ENCODE measurements at regions not wholly inside any gene's neighbourhood (a gene's known extent, or its start where the extent isn't known, plus 50 kb on each side); places are given as distances from the start of the nearest gene placed in this dataset.

GRCh38 chr5:162995568-162995967, 441.8 kb upstream of the CCNG1 start:
- ATAC-seq (no peak), DNase-seq (ENCODE audit: low spot score) (no peak)
- Histone ChIP-seq H3K27ac (ENCODE audit: low read depth) (no peak overlapping the region), H3F3A (replicated peaks; ENCODE audit: low read depth) (no peaks in the 10 kb centered on the region), H4K20me1 (replicated peaks; ENCODE audit: insufficient read depth) (no peaks in the 10 kb centered on the region), H3K79me2 (replicated peaks; ENCODE audit: insufficient read depth) (no peaks in the 10 kb centered on the region), H3K27me3 (ENCODE audit: insufficient read depth) (no peaks in the 10 kb centered on the region), H3K4me2 (no peak overlapping the region), H3K36me3 (ENCODE audit: insufficient read depth) (no peaks in the 10 kb centered on the region), H3K4me3 (no peak overlapping the region), H3K9me2 (ENCODE audit: insufficient read depth) (no peaks in the 10 kb centered on the region), H3K4me1 (ENCODE audit: insufficient read depth) (no peaks in the 10 kb centered on the region), H2AFZ (no peak overlapping the region)
- H3K27ac Mint-ChIP-seq, result no peak overlapping the region
- H3K9me3 Mint-ChIP-seq, result no peaks in the 10 kb centered on the region; the same call in 2 of the 3 replicates
- no peaks in the 10 kb centered on the region for H3K4me1 Mint-ChIP-seq
- TF ChIP-seq, protein P1, sequence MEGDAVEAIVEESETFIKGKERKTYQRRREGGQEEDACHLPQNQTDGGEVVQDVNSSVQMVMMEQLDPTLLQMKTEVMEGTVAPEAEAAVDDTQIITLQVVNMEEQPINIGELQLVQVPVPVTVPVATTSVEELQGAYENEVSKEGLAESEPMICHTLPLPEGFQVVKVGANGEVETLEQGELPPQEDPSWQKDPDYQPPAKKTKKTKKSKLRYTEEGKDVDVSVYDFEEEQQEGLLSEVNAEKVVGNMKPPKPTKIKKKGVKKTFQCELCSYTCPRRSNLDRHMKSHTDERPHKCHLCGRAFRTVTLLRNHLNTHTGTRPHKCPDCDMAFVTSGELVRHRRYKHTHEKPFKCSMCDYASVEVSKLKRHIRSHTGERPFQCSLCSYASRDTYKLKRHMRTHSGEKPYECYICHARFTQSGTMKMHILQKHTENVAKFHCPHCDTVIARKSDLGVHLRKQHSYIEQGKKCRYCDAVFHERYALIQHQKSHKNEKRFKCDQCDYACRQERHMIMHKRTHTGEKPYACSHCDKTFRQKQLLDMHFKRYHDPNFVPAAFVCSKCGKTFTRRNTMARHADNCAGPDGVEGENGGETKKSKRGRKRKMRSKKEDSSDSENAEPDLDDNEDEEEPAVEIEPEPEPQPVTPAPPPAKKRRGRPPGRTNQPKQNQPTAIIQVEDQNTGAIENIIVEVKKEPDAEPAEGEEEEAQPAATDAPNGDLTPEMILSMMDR (conservative IDR thresholded peaks at IDR 0.05; ENCODE audit: low read depth in 2 of 2), result no peak
- TF ChIP-seq, protein P2, sequence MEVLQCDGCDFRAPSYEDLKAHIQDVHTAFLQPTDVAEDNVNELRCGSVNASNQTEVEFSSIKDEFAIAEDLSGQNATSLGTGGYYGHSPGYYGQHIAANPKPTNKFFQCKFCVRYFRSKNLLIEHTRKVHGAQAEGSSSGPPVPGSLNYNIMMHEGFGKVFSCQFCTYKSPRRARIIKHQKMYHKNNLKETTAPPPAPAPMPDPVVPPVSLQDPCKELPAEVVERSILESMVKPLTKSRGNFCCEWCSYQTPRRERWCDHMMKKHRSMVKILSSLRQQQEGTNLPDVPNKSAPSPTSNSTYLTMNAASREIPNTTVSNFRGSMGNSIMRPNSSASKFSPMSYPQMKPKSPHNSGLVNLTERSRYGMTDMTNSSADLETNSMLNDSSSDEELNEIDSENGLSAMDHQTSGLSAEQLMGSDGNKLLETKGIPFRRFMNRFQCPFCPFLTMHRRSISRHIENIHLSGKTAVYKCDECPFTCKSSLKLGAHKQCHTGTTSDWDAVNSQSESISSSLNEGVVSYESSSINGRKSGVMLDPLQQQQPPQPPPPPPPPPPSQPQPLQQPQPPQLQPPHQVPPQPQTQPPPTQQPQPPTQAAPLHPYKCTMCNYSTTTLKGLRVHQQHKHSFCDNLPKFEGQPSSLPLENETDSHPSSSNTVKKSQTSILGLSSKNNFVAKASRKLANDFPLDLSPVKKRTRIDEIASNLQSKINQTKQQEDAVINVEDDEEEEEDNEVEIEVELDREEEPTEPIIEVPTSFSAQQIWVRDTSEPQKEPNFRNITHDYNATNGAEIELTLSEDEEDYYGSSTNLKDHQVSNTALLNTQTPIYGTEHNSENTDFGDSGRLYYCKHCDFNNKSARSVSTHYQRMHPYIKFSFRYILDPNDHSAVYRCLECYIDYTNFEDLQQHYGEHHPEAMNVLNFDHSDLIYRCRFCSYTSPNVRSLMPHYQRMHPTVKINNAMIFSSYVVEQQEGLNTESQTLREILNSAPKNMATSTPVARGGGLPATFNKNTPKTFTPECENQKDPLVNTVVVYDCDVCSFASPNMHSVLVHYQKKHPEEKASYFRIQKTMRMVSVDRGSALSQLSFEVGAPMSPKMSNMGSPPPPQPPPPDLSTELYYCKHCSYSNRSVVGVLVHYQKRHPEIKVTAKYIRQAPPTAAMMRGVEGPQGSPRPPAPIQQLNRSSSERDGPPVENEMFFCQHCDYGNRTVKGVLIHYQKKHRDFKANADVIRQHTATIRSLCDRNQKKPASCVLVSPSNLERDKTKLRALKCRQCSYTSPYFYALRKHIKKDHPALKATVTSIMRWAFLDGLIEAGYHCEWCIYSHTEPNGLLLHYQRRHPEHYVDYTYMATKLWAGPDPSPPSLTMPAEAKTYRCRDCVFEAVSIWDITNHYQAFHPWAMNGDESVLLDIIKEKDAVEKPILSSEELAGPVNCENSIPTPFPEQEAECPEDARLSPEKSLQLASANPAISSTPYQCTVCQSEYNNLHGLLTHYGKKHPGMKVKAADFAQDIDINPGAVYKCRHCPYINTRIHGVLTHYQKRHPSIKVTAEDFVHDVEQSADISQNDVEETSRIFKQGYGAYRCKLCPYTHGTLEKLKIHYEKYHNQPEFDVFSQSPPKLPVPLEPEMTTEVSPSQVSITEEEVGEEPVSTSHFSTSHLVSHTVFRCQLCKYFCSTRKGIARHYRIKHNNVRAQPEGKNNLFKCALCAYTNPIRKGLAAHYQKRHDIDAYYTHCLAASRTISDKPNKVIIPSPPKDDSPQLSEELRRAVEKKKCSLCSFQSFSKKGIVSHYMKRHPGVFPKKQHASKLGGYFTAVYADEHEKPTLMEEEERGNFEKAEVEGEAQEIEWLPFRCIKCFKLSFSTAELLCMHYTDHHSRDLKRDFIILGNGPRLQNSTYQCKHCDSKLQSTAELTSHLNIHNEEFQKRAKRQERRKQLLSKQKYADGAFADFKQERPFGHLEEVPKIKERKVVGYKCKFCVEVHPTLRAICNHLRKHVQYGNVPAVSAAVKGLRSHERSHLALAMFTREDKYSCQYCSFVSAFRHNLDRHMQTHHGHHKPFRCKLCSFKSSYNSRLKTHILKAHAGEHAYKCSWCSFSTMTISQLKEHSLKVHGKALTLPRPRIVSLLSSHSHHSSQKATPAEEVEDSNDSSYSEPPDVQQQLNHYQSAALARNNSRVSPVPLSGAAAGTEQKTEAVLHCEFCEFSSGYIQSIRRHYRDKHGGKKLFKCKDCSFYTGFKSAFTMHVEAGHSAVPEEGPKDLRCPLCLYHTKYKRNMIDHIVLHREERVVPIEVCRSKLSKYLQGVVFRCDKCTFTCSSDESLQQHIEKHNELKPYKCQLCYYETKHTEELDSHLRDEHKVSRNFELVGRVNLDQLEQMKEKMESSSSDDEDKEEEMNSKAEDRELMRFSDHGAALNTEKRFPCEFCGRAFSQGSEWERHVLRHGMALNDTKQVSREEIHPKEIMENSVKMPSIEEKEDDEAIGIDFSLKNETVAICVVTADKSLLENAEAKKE (CRISPR knock-in tag; IDR thresholded peaks at IDR 0.05), result no peak
- TF ChIP-seq POLR2AphosphoS5 (IDR thresholded peaks at IDR 0.05; ENCODE audit: low read depth) (no peak), JUNB (IDR thresholded peaks at IDR 0.05; ENCODE audit: unreplicated experiment) (no peak), EZH2 (IDR thresholded peaks at IDR 0.05; ENCODE audit: low read depth, unreplicated experiment) (no peak), ZNF331 (CRISPR knock-in tag; IDR thresholded peaks at IDR 0.05; ENCODE audit: low read depth) (no peak), NANOG (IDR thresholded peaks at IDR 0.05; ENCODE audit: borderline replicate concordance) (no peak), STAT1 (IDR thresholded peaks at IDR 0.05; ENCODE audit: unreplicated experiment) (no peak), EZH2phosphoT487 (IDR thresholded peaks at IDR 0.05; ENCODE audit: unreplicated experiment) (no peak), REST (IDR thresholded peaks at IDR 0.05; ENCODE audit: unreplicated experiment) (no peak), ZNF114 (CRISPR knock-in tag; IDR thresholded peaks at IDR 0.05) (no peak)
- TF ChIP-seq, protein P3, sequence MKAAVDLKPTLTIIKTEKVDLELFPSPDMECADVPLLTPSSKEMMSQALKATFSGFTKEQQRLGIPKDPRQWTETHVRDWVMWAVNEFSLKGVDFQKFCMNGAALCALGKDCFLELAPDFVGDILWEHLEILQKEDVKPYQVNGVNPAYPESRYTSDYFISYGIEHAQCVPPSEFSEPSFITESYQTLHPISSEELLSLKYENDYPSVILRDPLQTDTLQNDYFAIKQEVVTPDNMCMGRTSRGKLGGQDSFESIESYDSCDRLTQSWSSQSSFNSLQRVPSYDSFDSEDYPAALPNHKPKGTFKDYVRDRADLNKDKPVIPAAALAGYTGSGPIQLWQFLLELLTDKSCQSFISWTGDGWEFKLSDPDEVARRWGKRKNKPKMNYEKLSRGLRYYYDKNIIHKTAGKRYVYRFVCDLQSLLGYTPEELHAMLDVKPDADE (IDR thresholded peaks at IDR 0.05), result no peak
- no peaks in the 10 kb centered on the region for H3K27me3 Mint-ChIP-seq (ENCODE audit: insufficient read depth, low read depth, poor library complexity)
- H3K36me3 Mint-ChIP-seq (ENCODE audit: low read depth), result no peaks in the 10 kb centered on the region
- no peak overlapping the region for H3K4me3 Mint-ChIP-seq

Data from GM23338 (cell line).